NB4 (cell line): ENCODE measurements at regions not wholly inside any gene's neighbourhood (a gene's known extent, or its start where the extent isn't known, plus 50 kb on each side); places are given as distances from the start of the nearest gene placed in this dataset.
A peak's percentile ranks its signal among the peaks of the same experiment; 100 is the strongest.

Source experiments
- CTCF ChIP-seq: IDR thresholded peaks from one replicate; pipeline ENCODE4 v1.5.1; 2012; ENCODE audit warnings: low read depth, low read length
- MAX ChIP-seq: IDR thresholded peaks from 2 replicates; pipeline ENCODE4 v1.6.1; 2011; ENCODE audit warnings: low read depth, low read length
- MYC ChIP-seq: IDR thresholded peaks from 2 replicates; pipeline ENCODE4 v1.6.1; 2011; ENCODE audit warnings: low read depth, low read length
- POLR2A ChIP-seq: IDR thresholded peaks from 2 replicates; pipeline ENCODE4 v1.6.1; 2011; ENCODE audit warnings: mild to moderate bottlenecking; ENCODE audit not compliant: insufficient read length; ENCODE audit errors: extremely low read depth

- no peak for TF ChIP-seq CTCF
- TF ChIP-seq POLR2A, result no peak
- TF ChIP-seq MYC, result no peak
- TF ChIP-seq MAX, result 0 out of 2 replicates have a peak, but pooled peaks have one; percentile 16
Observed at GRCh38 chr11:119525180-119525866, 102.4 kb upstream of the THY1 start.
